ENCODE measurements at regions not wholly inside any gene's neighbourhood (a gene's known extent, or its start where the extent isn't known, plus 50 kb on each side); places are given as distances from the start of the nearest gene placed in this dataset.

DNA sequence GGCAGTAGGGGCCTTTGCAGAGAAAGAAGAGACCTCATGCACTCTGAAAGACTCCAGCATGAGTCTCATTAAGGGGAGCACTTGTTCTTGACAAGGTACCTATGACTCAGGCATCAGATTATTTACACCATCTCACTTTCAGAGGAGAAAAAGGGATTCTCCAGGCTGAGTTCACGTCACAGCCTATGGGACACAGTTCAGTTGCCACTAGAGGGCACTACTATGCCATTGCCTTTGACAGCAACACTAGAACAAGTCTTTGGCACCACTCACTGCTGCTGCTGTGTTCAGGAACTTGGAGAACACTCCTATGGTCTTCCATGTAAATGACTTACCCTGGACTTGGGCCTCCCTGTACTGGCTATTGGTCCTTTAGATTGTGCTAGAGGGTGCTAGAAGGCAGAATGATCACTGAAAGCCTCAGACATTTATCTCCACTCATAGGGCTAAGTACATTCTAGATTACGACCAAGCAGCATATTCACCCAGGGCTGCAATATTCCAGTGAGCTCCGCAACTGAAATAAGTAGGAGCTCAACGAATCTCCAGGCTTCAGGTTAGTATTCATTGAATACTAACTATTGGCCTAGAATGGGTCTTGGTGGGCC lies 225.1 kb upstream of the CA10 start:
- TF ChIP-seq STAT1 (IDR thresholded peaks at IDR 0.05; ENCODE audit: unreplicated experiment) (no peak), EZH2phosphoT487 (IDR thresholded peaks at IDR 0.05; ENCODE audit: unreplicated experiment) (no peak), JUNB (IDR thresholded peaks at IDR 0.05; ENCODE audit: unreplicated experiment) (no peak), ZNF331 (CRISPR knock-in tag; IDR thresholded peaks at IDR 0.05; ENCODE audit: low read depth) (no peak), CREB1 (CRISPR knock-in tag; IDR thresholded peaks at IDR 0.05; ENCODE audit: low read depth) (peak; percentile 86), NANOG (IDR thresholded peaks at IDR 0.05; ENCODE audit: borderline replicate concordance) (no peak)
- TF ChIP-seq, protein P1, sequence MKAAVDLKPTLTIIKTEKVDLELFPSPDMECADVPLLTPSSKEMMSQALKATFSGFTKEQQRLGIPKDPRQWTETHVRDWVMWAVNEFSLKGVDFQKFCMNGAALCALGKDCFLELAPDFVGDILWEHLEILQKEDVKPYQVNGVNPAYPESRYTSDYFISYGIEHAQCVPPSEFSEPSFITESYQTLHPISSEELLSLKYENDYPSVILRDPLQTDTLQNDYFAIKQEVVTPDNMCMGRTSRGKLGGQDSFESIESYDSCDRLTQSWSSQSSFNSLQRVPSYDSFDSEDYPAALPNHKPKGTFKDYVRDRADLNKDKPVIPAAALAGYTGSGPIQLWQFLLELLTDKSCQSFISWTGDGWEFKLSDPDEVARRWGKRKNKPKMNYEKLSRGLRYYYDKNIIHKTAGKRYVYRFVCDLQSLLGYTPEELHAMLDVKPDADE (IDR thresholded peaks at IDR 0.05) = no peak
- TF ChIP-seq, protein P2, sequence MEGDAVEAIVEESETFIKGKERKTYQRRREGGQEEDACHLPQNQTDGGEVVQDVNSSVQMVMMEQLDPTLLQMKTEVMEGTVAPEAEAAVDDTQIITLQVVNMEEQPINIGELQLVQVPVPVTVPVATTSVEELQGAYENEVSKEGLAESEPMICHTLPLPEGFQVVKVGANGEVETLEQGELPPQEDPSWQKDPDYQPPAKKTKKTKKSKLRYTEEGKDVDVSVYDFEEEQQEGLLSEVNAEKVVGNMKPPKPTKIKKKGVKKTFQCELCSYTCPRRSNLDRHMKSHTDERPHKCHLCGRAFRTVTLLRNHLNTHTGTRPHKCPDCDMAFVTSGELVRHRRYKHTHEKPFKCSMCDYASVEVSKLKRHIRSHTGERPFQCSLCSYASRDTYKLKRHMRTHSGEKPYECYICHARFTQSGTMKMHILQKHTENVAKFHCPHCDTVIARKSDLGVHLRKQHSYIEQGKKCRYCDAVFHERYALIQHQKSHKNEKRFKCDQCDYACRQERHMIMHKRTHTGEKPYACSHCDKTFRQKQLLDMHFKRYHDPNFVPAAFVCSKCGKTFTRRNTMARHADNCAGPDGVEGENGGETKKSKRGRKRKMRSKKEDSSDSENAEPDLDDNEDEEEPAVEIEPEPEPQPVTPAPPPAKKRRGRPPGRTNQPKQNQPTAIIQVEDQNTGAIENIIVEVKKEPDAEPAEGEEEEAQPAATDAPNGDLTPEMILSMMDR (conservative IDR thresholded peaks at IDR 0.05; ENCODE audit: low read depth in 2 of 2) = peak; percentile 84 to 93
- H3K27ac Mint-ChIP-seq = no peak overlapping the region
- peaks cover 18% of the 10 kb centered on the region for H3K9me3 Mint-ChIP-seq
- peak; percentile 91 for DNase-seq (ENCODE audit: low spot score)
- Histone ChIP-seq H3K4me3 (no peak overlapping the region), H3K4me1 (ENCODE audit: insufficient read depth) (no peaks in the 10 kb centered on the region), H3F3A (replicated peaks; ENCODE audit: low read depth) (no peaks in the 10 kb centered on the region), H3K4me2 (no peak overlapping the region), H3K27ac (ENCODE audit: low read depth) (no peak overlapping the region), H3K36me3 (ENCODE audit: insufficient read depth) (no peaks in the 10 kb centered on the region), H3K9me2 (ENCODE audit: insufficient read depth) (peaks cover 3% of the 10 kb centered on the region; the same call in 1 of the 2 replicates), H3K27me3 (ENCODE audit: insufficient read depth) (no peaks in the 10 kb centered on the region), H3K79me2 (replicated peaks; ENCODE audit: insufficient read depth) (no peaks in the 10 kb centered on the region), H4K20me1 (replicated peaks; ENCODE audit: insufficient read depth) (no peaks in the 10 kb centered on the region), H2AFZ (no peak overlapping the region; the same call in 1 of the 2 replicates)
- peak; percentile 100 for ATAC-seq
- H3K36me3 Mint-ChIP-seq (ENCODE audit: low read depth) = peaks cover 8% of the 10 kb centered on the region
- no peaks in the 10 kb centered on the region for H3K4me1 Mint-ChIP-seq
- peaks cover 2% of the 10 kb centered on the region for H3K27me3 Mint-ChIP-seq (ENCODE audit: insufficient read depth, low read depth, poor library complexity)
- no peak overlapping the region for H3K4me3 Mint-ChIP-seq

GRCh38 chr17:52378860-52379259 lies 220.3 kb upstream of the CA10 start:
- Histone ChIP-seq H3F3A (replicated peaks; ENCODE audit: low read depth) (no peaks in the 10 kb centered on the region), H3K4me2 (no peak overlapping the region), H3K27me3 (ENCODE audit: insufficient read depth) (no peaks in the 10 kb centered on the region), H3K27ac (ENCODE audit: low read depth) (no peak overlapping the region), H2AFZ (no peak overlapping the region), H3K4me3 (no peak overlapping the region), H3K9me2 (ENCODE audit: insufficient read depth) (no peaks in the 10 kb centered on the region), H4K20me1 (replicated peaks; ENCODE audit: insufficient read depth) (no peaks in the 10 kb centered on the region), H3K36me3 (ENCODE audit: insufficient read depth) (no peaks in the 10 kb centered on the region), H3K79me2 (replicated peaks; ENCODE audit: insufficient read depth) (no peaks in the 10 kb centered on the region), H3K4me1 (ENCODE audit: insufficient read depth) (no peaks in the 10 kb centered on the region)
- DNase-seq (ENCODE audit: low spot score) (no peak), ATAC-seq (no peak)
- TF ChIP-seq EZH2phosphoT487 (IDR thresholded peaks at IDR 0.05; ENCODE audit: unreplicated experiment) = no peak
- TF ChIP-seq, protein P3, sequence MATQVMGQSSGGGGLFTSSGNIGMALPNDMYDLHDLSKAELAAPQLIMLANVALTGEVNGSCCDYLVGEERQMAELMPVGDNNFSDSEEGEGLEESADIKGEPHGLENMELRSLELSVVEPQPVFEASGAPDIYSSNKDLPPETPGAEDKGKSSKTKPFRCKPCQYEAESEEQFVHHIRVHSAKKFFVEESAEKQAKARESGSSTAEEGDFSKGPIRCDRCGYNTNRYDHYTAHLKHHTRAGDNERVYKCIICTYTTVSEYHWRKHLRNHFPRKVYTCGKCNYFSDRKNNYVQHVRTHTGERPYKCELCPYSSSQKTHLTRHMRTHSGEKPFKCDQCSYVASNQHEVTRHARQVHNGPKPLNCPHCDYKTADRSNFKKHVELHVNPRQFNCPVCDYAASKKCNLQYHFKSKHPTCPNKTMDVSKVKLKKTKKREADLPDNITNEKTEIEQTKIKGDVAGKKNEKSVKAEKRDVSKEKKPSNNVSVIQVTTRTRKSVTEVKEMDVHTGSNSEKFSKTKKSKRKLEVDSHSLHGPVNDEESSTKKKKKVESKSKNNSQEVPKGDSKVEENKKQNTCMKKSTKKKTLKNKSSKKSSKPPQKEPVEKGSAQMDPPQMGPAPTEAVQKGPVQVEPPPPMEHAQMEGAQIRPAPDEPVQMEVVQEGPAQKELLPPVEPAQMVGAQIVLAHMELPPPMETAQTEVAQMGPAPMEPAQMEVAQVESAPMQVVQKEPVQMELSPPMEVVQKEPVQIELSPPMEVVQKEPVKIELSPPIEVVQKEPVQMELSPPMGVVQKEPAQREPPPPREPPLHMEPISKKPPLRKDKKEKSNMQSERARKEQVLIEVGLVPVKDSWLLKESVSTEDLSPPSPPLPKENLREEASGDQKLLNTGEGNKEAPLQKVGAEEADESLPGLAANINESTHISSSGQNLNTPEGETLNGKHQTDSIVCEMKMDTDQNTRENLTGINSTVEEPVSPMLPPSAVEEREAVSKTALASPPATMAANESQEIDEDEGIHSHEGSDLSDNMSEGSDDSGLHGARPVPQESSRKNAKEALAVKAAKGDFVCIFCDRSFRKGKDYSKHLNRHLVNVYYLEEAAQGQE (IDR thresholded peaks at IDR 0.05; ENCODE audit: unreplicated experiment) = no peak
- TF ChIP-seq NANOG (IDR thresholded peaks at IDR 0.05; ENCODE audit: borderline replicate concordance) = no peak
- peaks cover 8% of the 10 kb centered on the region for H3K36me3 Mint-ChIP-seq (ENCODE audit: low read depth)
- no peak overlapping the region for H3K4me3 Mint-ChIP-seq
- peaks cover 15% of the 10 kb centered on the region for H3K9me3 Mint-ChIP-seq
- peaks cover 2% of the 10 kb centered on the region; the same call in 1 of the 3 replicates for H3K4me1 Mint-ChIP-seq
- H3K27me3 Mint-ChIP-seq (ENCODE audit: insufficient read depth, low read depth, poor library complexity) = peaks cover under 1% of the 10 kb centered on the region
- no peak overlapping the region for H3K27ac Mint-ChIP-seq

Data from GM23338 (cell line).